ENCODE measurements at regions not wholly inside any gene's neighbourhood (a gene's known extent, or its start where the extent isn't known, plus 50 kb on each side); places are given as distances from the start of the nearest gene placed in this dataset.

- TF ChIP-seq CTCF (conservative IDR thresholded peaks at IDR 0.05 in 1 of 2, IDR thresholded peaks at IDR 0.05 in 1 of 2; ENCODE audit: extremely low read depth in 1 of 2, insufficient read depth in 1 of 2, low read depth in 1 of 2, low read length in 2 of 2) = no peak
- TF ChIP-seq EZH2 (IDR thresholded peaks at IDR 0.05; ENCODE audit: borderline replicate concordance, low read length) = no peak
Observed at GRCh38 chr18:67818432-67818831, 301.9 kb upstream of the DSEL start.

All from mammary epithelial cell (primary cell).